ENCODE measurements at regions not wholly inside any gene's neighbourhood (a gene's known extent, or its start where the extent isn't known, plus 50 kb on each side); places are given as distances from the start of the nearest gene placed in this dataset.

DNA sequence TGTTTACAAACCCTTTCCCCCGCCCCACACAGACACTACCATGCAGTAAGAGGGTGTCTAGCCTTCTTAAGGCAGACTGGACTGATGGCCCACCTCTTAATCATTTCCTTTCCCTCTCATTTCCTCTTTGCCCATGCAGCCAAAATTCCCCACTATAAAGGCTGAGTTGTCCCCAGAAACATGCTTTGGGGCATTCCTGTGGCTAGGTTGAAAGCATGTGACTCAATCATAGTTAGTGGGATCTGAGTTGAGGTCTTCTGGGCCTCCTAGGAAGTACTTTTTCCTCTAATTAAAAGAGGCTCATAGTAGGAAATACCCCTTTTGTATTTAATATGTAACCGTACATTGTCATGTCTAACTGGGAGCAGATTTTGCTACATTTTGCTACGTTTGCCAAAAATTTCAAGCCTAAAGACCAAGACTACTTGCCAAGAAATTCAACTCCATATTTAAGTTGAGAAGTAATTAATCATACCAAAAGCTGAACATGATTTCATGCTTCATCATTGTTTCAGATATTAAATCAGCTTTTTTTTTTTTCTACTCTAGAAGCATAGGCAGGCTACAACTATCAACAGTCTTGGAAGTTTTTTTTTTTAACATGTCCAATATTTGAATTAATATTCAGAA lies 174.7 kb downstream of the ADGRL4 start:
- TF ChIP-seq, protein P1, sequence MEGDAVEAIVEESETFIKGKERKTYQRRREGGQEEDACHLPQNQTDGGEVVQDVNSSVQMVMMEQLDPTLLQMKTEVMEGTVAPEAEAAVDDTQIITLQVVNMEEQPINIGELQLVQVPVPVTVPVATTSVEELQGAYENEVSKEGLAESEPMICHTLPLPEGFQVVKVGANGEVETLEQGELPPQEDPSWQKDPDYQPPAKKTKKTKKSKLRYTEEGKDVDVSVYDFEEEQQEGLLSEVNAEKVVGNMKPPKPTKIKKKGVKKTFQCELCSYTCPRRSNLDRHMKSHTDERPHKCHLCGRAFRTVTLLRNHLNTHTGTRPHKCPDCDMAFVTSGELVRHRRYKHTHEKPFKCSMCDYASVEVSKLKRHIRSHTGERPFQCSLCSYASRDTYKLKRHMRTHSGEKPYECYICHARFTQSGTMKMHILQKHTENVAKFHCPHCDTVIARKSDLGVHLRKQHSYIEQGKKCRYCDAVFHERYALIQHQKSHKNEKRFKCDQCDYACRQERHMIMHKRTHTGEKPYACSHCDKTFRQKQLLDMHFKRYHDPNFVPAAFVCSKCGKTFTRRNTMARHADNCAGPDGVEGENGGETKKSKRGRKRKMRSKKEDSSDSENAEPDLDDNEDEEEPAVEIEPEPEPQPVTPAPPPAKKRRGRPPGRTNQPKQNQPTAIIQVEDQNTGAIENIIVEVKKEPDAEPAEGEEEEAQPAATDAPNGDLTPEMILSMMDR (conservative IDR thresholded peaks at IDR 0.05) = no peak
- Mint-ChIP-seq H3K27me3 (ENCODE audit: insufficient read depth) (no peaks in the 10 kb centered on the region), H3K4me3 (no peak overlapping the region), H3K4me1 (peaks cover 1% of the 10 kb centered on the region), H3K9me3 (no peaks in the 10 kb centered on the region), H3K27ac (no peak overlapping the region), H3K36me3 (ENCODE audit: low read depth) (no peaks in the 10 kb centered on the region)
- H3K27me3 ChIP-seq (ENCODE audit: control insufficient read depth, insufficient read depth, low read length, poor library complexity, severe bottlenecking) = no peaks in the 10 kb centered on the region
- H3K36me3 ChIP-seq (ENCODE audit: control insufficient read depth, insufficient read depth, low read length) = no peaks in the 10 kb centered on the region
- no peak overlapping the region for H3K27ac ChIP-seq (ENCODE audit: low read depth, low read length)
- H3K9me3 ChIP-seq (ENCODE audit: control insufficient read depth, low read length) = no peaks in the 10 kb centered on the region
- no peak overlapping the region for H3K4me3 ChIP-seq (ENCODE audit: low read length)
- H3K4me1 ChIP-seq (ENCODE audit: control insufficient read depth, insufficient read depth, low read length) = no peaks in the 10 kb centered on the region
- 90 to 93% methylated on average over 2 to 3 of the region's 3 CpGs for WGBS, 2 experiments (ENCODE audit: insufficient coverage in 1 of 2, insufficient read length in 1 of 2)
- no peak for DNase-seq
- H3K9ac ChIP-seq (ENCODE audit: extremely low read depth, low read length, poor library complexity, severe bottlenecking) = no peak overlapping the region

DNA sequence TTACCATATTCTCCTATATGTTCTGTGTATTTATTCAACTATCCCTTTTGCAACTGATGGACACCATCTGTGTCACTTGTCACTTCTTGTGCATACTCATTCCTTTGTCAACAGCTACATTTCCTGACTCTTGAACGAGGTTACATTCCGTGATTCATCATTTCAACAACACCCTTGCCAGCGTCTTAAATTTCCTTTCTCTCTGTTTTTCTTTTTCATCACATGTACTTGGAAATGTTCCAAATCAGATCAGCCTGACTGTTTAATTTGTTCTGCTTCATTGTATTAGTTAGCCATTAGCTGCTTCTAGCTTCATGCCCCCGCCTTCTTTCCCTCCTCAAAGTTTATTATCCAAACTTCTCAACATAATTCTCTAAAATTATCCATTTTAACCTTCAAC lies 173.0 kb downstream of the ADGRL4 start:
- H3K4me1 Mint-ChIP-seq = peaks cover 1% of the 10 kb centered on the region
- H3K36me3 Mint-ChIP-seq (ENCODE audit: low read depth) = no peaks in the 10 kb centered on the region
- no peak overlapping the region for H3K4me3 ChIP-seq (ENCODE audit: low read length)
- TF ChIP-seq, protein P1 (conservative IDR thresholded peaks at IDR 0.05) = no peak
- no peaks in the 10 kb centered on the region for H3K4me1 ChIP-seq (ENCODE audit: control insufficient read depth, insufficient read depth, low read length)
- 90 to 93% methylated on average over 4 of the region's 4 CpGs for WGBS, 2 experiments (ENCODE audit: insufficient coverage in 1 of 2, insufficient read length in 1 of 2)
- no peaks in the 10 kb centered on the region for H3K27me3 Mint-ChIP-seq (ENCODE audit: insufficient read depth)
- no peaks in the 10 kb centered on the region for H3K27me3 ChIP-seq (ENCODE audit: control insufficient read depth, insufficient read depth, low read length, poor library complexity, severe bottlenecking)
- H3K9me3 Mint-ChIP-seq = no peaks in the 10 kb centered on the region
- no peak overlapping the region for H3K4me3 Mint-ChIP-seq
- no peak for DNase-seq
- no peaks in the 10 kb centered on the region for H3K9me3 ChIP-seq (ENCODE audit: control insufficient read depth, low read length)
- no peaks in the 10 kb centered on the region for H3K36me3 ChIP-seq (ENCODE audit: control insufficient read depth, insufficient read depth, low read length)
- no peak overlapping the region for H3K27ac ChIP-seq (ENCODE audit: low read depth, low read length)
- H3K27ac Mint-ChIP-seq = no peak overlapping the region
- no peak overlapping the region for H3K9ac ChIP-seq (ENCODE audit: extremely low read depth, low read length, poor library complexity, severe bottlenecking)

DNA sequence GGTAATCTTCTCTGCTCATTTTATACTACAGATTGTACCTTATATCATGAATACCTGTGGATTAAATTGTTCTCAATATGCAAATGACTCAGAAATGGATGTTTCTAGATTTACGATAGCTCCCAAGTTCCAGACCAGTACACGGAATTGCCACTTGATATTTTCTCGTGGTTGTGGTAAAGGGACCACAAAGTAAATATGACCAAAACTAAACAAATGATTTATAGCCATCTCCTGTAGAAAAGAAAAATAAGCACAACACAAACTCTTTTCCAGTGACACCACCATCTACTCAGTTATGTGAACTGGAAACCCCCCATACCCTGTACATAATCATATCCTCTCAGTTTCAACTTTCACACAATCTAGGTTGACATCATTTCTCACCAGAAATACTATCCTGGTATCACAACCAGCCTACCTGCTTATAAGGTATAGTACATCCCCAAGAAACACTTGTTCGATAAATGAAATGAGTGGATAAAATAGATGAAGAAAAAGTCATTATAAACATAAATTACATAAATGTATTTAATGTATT lies 172.3 kb downstream of the ADGRL4 start:
- TF ChIP-seq, protein P1 (conservative IDR thresholded peaks at IDR 0.05) = no peak

More for the DNA sequence above, 172.3 kb downstream of the ADGRL4 start:
- WGBS, 2 experiments (ENCODE audit: insufficient coverage in 1 of 2, insufficient read length in 1 of 2) = 95 to 96% methylated on average over 3 of the region's 4 CpGs
- no peaks in the 10 kb centered on the region for H3K9me3 Mint-ChIP-seq
- Histone ChIP-seq H3K27ac (ENCODE audit: low read depth, low read length) (no peak overlapping the region), H3K36me3 (ENCODE audit: control insufficient read depth, insufficient read depth, low read length) (no peaks in the 10 kb centered on the region), H3K9ac (ENCODE audit: extremely low read depth, low read length, poor library complexity, severe bottlenecking) (no peak overlapping the region), H3K27me3 (ENCODE audit: control insufficient read depth, insufficient read depth, low read length, poor library complexity, severe bottlenecking) (no peaks in the 10 kb centered on the region), H3K4me3 (ENCODE audit: low read length) (no peak overlapping the region), H3K9me3 (ENCODE audit: control insufficient read depth, low read length) (no peaks in the 10 kb centered on the region), H3K4me1 (ENCODE audit: control insufficient read depth, insufficient read depth, low read length) (no peaks in the 10 kb centered on the region)
- H3K36me3 Mint-ChIP-seq (ENCODE audit: low read depth) = no peaks in the 10 kb centered on the region
- H3K4me1 Mint-ChIP-seq = peaks cover 1% of the 10 kb centered on the region
- H3K27ac Mint-ChIP-seq = no peak overlapping the region
- no peak overlapping the region for H3K4me3 Mint-ChIP-seq
- no peaks in the 10 kb centered on the region for H3K27me3 Mint-ChIP-seq (ENCODE audit: insufficient read depth)
- DNase-seq = no peak

All from endodermal cell (in vitro differentiated cells).